KMS-11 (cell line): ENCODE measurements at regions not wholly inside any gene's neighbourhood (a gene's known extent, or its start where the extent isn't known, plus 50 kb on each side); places are given as distances from the start of the nearest gene placed in this dataset.

Experiments used
- H2AFZ ChIP-seq: fragments of 200-600 bp; sonication (generic); 2 replicates; pipeline ENCODE4 v1.6.1; 2016; ENCODE audit warnings: antibody characterized with exemption, mixed run types, low read depth
- H3K27ac ChIP-seq: fragments of 200-600 bp; sonication (generic); 2 replicates; pipeline ENCODE4 v1.6.1; 2016; ENCODE audit warnings: mild to moderate bottlenecking, mixed run types
- H3K27me3 ChIP-seq: fragments of 200-600 bp; sonication (generic); 2 replicates; pipeline ENCODE4 v1.6.1; 2017; ENCODE audit warnings: mild to moderate bottlenecking, low read depth, mixed run types, moderate library complexity; ENCODE audit not compliant: insufficient read depth
- H3K36me3 ChIP-seq: fragments of 200-600 bp; sonication (generic); 2 replicates; pipeline ENCODE4 v1.6.1; 2017; ENCODE audit warnings: mild to moderate bottlenecking, mixed run types; ENCODE audit not compliant: insufficient read depth
- H3K4me1 ChIP-seq: fragments of 200-600 bp; sonication (generic); 2 replicates; pipeline ENCODE4 v1.6.1; 2016; ENCODE audit warnings: mild to moderate bottlenecking, low read depth, mixed run types; ENCODE audit not compliant: poor library complexity, severe bottlenecking
- H3K4me2 ChIP-seq: fragments of 200-600 bp; sonication (generic); 2 replicates; pipeline ENCODE4 v1.7.0; 2016; ENCODE audit warnings: mild to moderate bottlenecking, mixed run types
- H3K4me3 ChIP-seq: fragments of 200-600 bp; sonication (generic); IDR thresholded peaks from 2 replicates; pipeline ENCODE4 v1.6.1; 2017; ENCODE audit warnings: low read depth, low read length, mixed read lengths; ENCODE audit not compliant: insufficient read depth
- H3K79me2 ChIP-seq: fragments of 200-600 bp; sonication (generic); 2 replicates; pipeline ENCODE4 v1.6.1; 2016; ENCODE audit warnings: low read depth, mixed run types; ENCODE audit not compliant: insufficient read depth
- H3K9ac ChIP-seq: fragments of 200-600 bp; sonication (generic); 2 replicates; pipeline ENCODE4 v1.6.1; 2016; ENCODE audit warnings: mild to moderate bottlenecking, mixed run types
- H4K20me1 ChIP-seq: fragments of 200-600 bp; sonication (generic); 2 replicates; pipeline ENCODE4 v1.6.1; 2016; ENCODE audit warnings: mild to moderate bottlenecking, mixed run types; ENCODE audit not compliant: insufficient read depth
- TF ChIP-seq, protein P1 (sequence below): fragments of 200-600 bp; sonication (generic); conservative IDR thresholded peaks from 2 replicates; pipeline ENCODE4 v1.6.1; 2017; ENCODE audit warnings: low read depth, mild to moderate bottlenecking, antibody characterized with exemption, low read length, moderate library complexity, mixed read lengths

GRCh38 chr14:104397956-104398355 is 181.6 kb upstream of the C14orf180 start:
- Histone ChIP-seq H3K79me2 (no peaks in the 10 kb centered on the region), H3K27me3 (peaks cover 25% of the 10 kb centered on the region; the same call in 1 of the 2 replicates), H3K36me3 (no peaks in the 10 kb centered on the region), H2AFZ (no peak overlapping the region), H3K4me1 (no peaks in the 10 kb centered on the region), H3K4me3 (no peak overlapping the region), H3K9ac (no peak overlapping the region), H4K20me1 (no peaks in the 10 kb centered on the region), H3K27ac (no peak overlapping the region), H3K4me2 (no peak overlapping the region)
- TF ChIP-seq, protein P1, sequence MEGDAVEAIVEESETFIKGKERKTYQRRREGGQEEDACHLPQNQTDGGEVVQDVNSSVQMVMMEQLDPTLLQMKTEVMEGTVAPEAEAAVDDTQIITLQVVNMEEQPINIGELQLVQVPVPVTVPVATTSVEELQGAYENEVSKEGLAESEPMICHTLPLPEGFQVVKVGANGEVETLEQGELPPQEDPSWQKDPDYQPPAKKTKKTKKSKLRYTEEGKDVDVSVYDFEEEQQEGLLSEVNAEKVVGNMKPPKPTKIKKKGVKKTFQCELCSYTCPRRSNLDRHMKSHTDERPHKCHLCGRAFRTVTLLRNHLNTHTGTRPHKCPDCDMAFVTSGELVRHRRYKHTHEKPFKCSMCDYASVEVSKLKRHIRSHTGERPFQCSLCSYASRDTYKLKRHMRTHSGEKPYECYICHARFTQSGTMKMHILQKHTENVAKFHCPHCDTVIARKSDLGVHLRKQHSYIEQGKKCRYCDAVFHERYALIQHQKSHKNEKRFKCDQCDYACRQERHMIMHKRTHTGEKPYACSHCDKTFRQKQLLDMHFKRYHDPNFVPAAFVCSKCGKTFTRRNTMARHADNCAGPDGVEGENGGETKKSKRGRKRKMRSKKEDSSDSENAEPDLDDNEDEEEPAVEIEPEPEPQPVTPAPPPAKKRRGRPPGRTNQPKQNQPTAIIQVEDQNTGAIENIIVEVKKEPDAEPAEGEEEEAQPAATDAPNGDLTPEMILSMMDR: no peak

GRCh38 chr14:104398656-104399055 is 180.9 kb upstream of the C14orf180 start:
- Histone ChIP-seq H3K9ac (no peak overlapping the region), H3K79me2 (no peaks in the 10 kb centered on the region), H3K4me1 (no peaks in the 10 kb centered on the region), H3K4me2 (no peak overlapping the region), H3K27ac (no peak overlapping the region), H3K4me3 (no peak overlapping the region), H3K27me3 (peaks cover 25% of the 10 kb centered on the region; the same call in 1 of the 2 replicates), H2AFZ (no peak overlapping the region), H4K20me1 (no peaks in the 10 kb centered on the region), H3K36me3 (no peaks in the 10 kb centered on the region)
- TF ChIP-seq, protein P1: no peak

DNA sequence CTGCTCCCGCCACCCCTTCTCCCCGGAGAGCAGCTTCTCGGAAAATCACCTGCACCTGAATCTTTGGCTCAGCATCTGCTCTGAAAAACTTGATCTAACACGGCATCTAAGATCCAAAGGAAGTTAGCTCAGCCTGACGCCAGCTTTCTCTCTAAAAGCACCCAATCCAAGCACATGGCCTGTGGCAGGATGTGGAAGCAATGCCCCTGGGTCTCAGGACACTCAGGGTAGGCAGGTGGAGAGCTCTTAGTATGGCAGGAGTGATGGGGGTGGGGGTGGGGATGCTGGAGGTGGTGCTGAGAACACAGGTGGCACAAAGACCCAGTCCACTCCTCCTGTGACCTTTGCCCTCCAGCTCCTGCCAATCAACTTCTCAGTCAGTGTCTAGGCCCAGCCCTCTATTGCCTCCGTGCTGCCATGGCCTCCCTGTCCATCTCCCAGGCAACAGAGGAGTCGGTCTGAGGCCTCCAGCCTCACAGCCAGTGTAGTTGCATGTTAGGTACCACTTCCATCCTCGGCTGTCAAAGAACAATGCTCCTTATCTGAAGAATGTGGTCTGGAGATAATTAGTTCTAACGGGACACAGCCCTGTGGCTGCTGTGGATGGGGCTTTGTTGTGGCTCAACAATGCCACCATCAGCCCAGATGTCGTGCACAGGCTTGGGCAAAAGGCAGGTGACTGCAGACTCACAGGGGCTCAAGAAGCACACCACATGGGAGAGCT is 180.0 kb upstream of the C14orf180 start:
- Histone ChIP-seq H3K36me3 (no peaks in the 10 kb centered on the region), H3K9ac (no peak overlapping the region), H3K4me2 (no peak overlapping the region), H3K4me1 (no peaks in the 10 kb centered on the region), H4K20me1 (no peaks in the 10 kb centered on the region), H3K27me3 (peaks cover 26% of the 10 kb centered on the region; the same call in 1 of the 2 replicates), H3K27ac (no peak overlapping the region), H3K79me2 (no peaks in the 10 kb centered on the region), H3K4me3 (no peak overlapping the region), H2AFZ (no peak overlapping the region)
- TF ChIP-seq, protein P1: no peak

DNA sequence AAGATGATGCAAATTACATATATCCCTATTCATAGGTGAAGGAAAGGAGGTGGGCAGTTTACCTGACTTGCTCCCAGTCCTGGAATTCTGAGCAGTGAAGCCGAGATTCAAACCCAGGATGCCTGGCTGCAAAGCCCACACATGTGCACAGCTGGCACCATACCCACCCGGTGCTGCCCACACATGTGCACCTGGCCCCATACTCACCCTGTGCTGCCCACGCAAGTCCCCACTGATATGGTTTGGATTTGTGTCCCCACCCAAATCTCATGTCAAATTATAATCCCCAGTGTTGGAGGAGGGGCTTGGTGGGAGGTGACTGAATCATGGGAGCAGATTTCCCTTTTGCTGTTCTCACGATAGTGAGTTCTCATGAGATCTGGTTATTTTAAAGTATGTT is 179.2 kb upstream of the C14orf180 start:
- Histone ChIP-seq H3K36me3 (no peaks in the 10 kb centered on the region), H3K9ac (no peak overlapping the region), H3K27me3 (peaks cover 25% of the 10 kb centered on the region; the same call in 1 of the 2 replicates), H4K20me1 (no peaks in the 10 kb centered on the region), H3K4me3 (no peak overlapping the region), H3K4me2 (no peak overlapping the region), H3K27ac (no peak overlapping the region), H3K4me1 (no peaks in the 10 kb centered on the region), H2AFZ (no peak overlapping the region), H3K79me2 (no peaks in the 10 kb centered on the region)
- TF ChIP-seq, protein P1: no peak
